Endodermal cell (in vitro differentiated cells): ENCODE measurements at regions not wholly inside any gene's neighbourhood (a gene's known extent, or its start where the extent isn't known, plus 50 kb on each side); places are given as distances from the start of the nearest gene placed in this dataset.
A peak's percentile ranks its signal among the peaks of the same experiment; 100 is the strongest.

Source experiments
- DNase-seq: peaks from one replicate; pipeline ENCODE4 v3.0.0-alpha.2; 2017
- H3K27ac ChIP-seq: 2 replicates; pipeline ENCODE4 v1.5.1; 2013; ENCODE audit warnings: mild to moderate bottlenecking, low read depth, low read length, moderate library complexity
- H3K27me3 ChIP-seq: 2 replicates; pipeline ENCODE4 v1.6.1; 2013; ENCODE audit warnings: mild to moderate bottlenecking, low read length, moderate library complexity; ENCODE audit not compliant: insufficient read depth, control insufficient read depth, poor library complexity, severe bottlenecking
- H3K36me3 ChIP-seq: 2 replicates; pipeline ENCODE4 v1.7.0; 2013; ENCODE audit warnings: mild to moderate bottlenecking, low read length, moderate library complexity; ENCODE audit not compliant: control insufficient read depth, insufficient read depth
- H3K4me1 ChIP-seq: one replicate; pipeline ENCODE4 v1.7.0; 2013; ENCODE audit warnings: low read length; ENCODE audit not compliant: control insufficient read depth, insufficient read depth
- H3K4me3 ChIP-seq: 2 replicates; pipeline ENCODE4 v1.5.1; 2013; ENCODE audit warnings: mild to moderate bottlenecking, low read length, moderate library complexity
- H3K9ac ChIP-seq: 2 replicates; pipeline ENCODE4 v1.6.1; 2013; ENCODE audit warnings: mild to moderate bottlenecking, low read length, moderate library complexity; ENCODE audit not compliant: poor library complexity, severe bottlenecking; ENCODE audit errors: extremely low read depth
- H3K9me3 ChIP-seq: 2 replicates; pipeline ENCODE4 v1.6.1; 2013; ENCODE audit warnings: mild to moderate bottlenecking, low read length, moderate library complexity; ENCODE audit not compliant: control insufficient read depth
- H3K27ac Mint-ChIP-seq: 2 replicates; pipeline ENCODE4 v1.8.0; 2020; ENCODE audit warnings: mixed read lengths
- H3K27me3 Mint-ChIP-seq: 2 replicates; pipeline ENCODE4 v1.8.0; 2021; ENCODE audit warnings: mild to moderate bottlenecking, mixed read lengths; ENCODE audit not compliant: insufficient read depth
- H3K36me3 Mint-ChIP-seq: 2 replicates; pipeline ENCODE4 v1.8.0; 2020; ENCODE audit warnings: low read depth, mixed read lengths
- H3K4me1 Mint-ChIP-seq: 2 replicates; pipeline ENCODE4 v1.8.0; 2020; ENCODE audit warnings: mixed read lengths
- H3K4me3 Mint-ChIP-seq: 2 replicates; pipeline ENCODE4 v1.8.0; 2020; ENCODE audit warnings: mild to moderate bottlenecking, moderate library complexity, mixed read lengths
- H3K9me3 Mint-ChIP-seq: 2 replicates; pipeline ENCODE4 v1.8.0; 2020; ENCODE audit warnings: mild to moderate bottlenecking, mixed read lengths
- CTCF ChIP-seq: fragments of 200-600 bp; sonication (generic); conservative IDR thresholded peaks from 2 replicates; pipeline ENCODE4 v1.5.0; 2021; ENCODE audit warnings: antibody characterized with exemption, mild to moderate bottlenecking
- WGBS, 2 experiments: methylation state at CpG; one replicate each; pipeline versions ENCODE4 v1.1.5 to v1.1.7; 2013; ENCODE audit warnings: missing lambda C conversion rate in 2 of 2, mixed read lengths in 1 of 2; ENCODE audit not compliant: insufficient coverage in 1 of 2, insufficient read length in 1 of 2; 5-methylcytosine and 5-hydroxymethylcytosine counted together

DNA sequence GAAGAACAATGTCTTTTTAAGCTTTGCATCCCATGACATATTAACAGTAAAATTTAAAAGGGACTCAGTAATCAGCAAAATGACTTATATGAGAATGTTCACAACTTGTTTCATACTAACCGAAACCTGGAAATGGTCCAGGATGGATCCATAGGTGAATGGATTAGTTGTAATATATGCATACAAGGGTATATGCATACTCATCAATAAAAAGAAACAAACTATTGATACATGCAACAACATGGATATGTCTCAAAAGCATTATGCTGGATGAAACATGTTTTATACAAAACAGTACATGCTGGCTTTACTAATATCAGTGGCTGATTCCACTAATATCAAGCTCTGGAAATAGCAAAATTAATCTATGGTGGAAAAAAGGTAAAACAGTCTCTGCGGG is 108.5 kb upstream of the HIVEP1 start:
- WGBS, 2 experiments: 91 to 100% methylated on average over 1 to 2 of the region's 2 CpGs
- no peak for DNase-seq
- TF ChIP-seq CTCF: no peak
- Mint-ChIP-seq H3K9me3 (peaks cover 2% of the 10 kb centered on the region), H3K36me3 (no peaks in the 10 kb centered on the region), H3K27me3 (no peaks in the 10 kb centered on the region), H3K4me3 (no peak overlapping the region), H3K27ac (no peak overlapping the region), H3K4me1 (peaks cover 16% of the 10 kb centered on the region)
- Histone ChIP-seq H3K4me1 (no peaks in the 10 kb centered on the region), H3K27me3 (no peaks in the 10 kb centered on the region), H3K36me3 (no peaks in the 10 kb centered on the region), H3K9ac (no peak overlapping the region), H3K9me3 (no peaks in the 10 kb centered on the region), H3K27ac (no peak overlapping the region), H3K4me3 (no peak overlapping the region)

DNA sequence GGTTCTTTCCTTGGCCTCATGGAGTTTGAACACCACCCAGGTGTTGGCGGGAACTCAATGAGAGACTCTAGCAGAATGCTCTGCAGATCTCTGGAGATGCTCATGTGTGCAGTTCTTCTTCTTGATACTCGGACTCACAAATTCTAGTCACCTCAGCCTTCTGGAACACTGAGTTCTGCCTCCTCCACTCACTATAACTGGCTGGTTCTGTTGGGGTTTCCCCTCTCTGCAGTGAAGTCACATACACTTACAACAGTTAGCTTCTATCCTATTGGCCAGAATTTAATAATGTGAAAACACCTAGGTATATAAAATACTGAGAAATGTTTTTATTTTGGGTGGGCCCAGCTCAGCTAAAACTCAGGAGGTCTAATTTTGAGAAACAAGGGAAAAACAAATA is 109.6 kb upstream of the HIVEP1 start:
- Mint-ChIP-seq H3K4me3 (no peak overlapping the region), H3K27me3 (no peaks in the 10 kb centered on the region), H3K9me3 (peaks cover 2% of the 10 kb centered on the region), H3K36me3 (no peaks in the 10 kb centered on the region), H3K4me1 (peaks cover 16% of the 10 kb centered on the region), H3K27ac (no peak overlapping the region)
- H3K9me3 ChIP-seq: no peaks in the 10 kb centered on the region
- 89 to 100% methylated on average over 2 of the region's 2 CpGs for WGBS, 2 experiments
- no peaks in the 10 kb centered on the region for H3K36me3 ChIP-seq
- no peak for TF ChIP-seq CTCF
- no peak overlapping the region for H3K9ac ChIP-seq
- H3K4me1 ChIP-seq: no peaks in the 10 kb centered on the region
- H3K27ac ChIP-seq: no peak overlapping the region
- H3K27me3 ChIP-seq: no peaks in the 10 kb centered on the region
- no peak overlapping the region for H3K4me3 ChIP-seq
- no peak for DNase-seq

DNA sequence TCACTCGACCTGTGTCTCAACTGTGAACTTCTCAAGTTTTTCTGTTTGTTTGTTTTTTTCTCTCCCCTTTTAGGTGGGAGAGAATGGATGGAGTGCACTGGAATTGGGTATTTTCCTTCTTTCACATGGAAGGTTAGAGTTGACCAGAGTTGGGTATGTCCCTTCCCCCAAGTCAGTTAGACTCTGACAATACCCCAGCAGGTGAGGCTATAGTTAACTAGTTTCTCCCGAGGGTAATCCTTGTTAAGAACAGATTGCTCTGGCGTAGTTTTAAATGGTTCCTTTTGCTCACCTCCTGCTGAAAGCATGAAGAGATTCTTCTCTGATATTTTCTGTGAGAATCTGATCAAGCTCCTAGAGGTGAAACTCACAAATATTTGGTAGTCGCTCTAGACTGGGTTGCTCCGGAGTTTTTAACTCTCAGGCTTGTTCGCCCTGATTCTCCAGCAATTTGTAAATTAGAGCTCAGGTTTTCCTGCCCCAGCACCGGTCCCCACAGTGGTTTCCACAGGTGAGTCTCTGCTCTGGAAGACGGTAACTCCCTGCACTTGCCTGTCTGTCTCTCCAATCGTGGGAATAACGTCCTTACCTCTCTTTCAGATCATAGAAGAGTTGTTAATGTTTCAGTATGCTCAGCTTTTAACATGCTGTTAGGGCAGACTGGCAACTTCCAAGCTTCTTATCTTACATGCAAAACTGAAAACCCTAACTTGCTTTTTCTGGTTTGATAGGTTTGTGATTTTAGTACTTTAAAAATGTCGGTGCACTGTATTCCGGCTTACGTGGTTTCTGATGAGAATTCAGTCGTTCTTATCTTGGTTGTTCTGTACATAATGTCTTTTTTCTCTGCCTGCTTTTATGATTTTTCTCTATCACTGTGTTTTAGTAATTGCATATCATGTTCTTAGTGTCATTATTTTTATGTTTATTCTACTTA is 111.2 kb upstream of the HIVEP1 start:
- peak; percentile 61 for DNase-seq
- Mint-ChIP-seq H3K27ac (peak overlapping the region; percentile 81), H3K36me3 (no peaks in the 10 kb centered on the region), H3K9me3 (no peaks in the 10 kb centered on the region), H3K27me3 (no peaks in the 10 kb centered on the region), H3K4me3 (peak overlapping the region; percentile 39), H3K4me1 (peaks cover 16% of the 10 kb centered on the region)
- no peaks in the 10 kb centered on the region for H3K36me3 ChIP-seq
- no peak for TF ChIP-seq CTCF
- H3K27ac ChIP-seq: no peak overlapping the region
- H3K27me3 ChIP-seq: no peaks in the 10 kb centered on the region
- WGBS, 2 experiments: 43 to 55% methylated on average over 8 to 14 of the region's 14 CpGs
- no peak overlapping the region for H3K9ac ChIP-seq
- H3K4me1 ChIP-seq: no peaks in the 10 kb centered on the region
- H3K9me3 ChIP-seq: no peaks in the 10 kb centered on the region
- peak overlapping the region; percentile 52 for H3K4me3 ChIP-seq
